HEK293 (cell line): ENCODE measurements at regions not wholly inside any gene's neighbourhood (a gene's known extent, or its start where the extent isn't known, plus 50 kb on each side); places are given as distances from the start of the nearest gene placed in this dataset.

Source experiments
- CTCF ChIA-PET: fragments of 350-600 bp; formaldehyde crosslinking; extraction: SDS; loops from one replicate; lab custom pipeline; 2021; ENCODE audit warnings: antibody characterized with exemption; lab: Yijun Ruan, JAX
- POLR2A ChIA-PET: fragments of 300-600 bp; formaldehyde crosslinking; extraction: SDS; loops from one replicate; lab custom pipeline; 2020; ENCODE audit warnings: antibody characterized with exemption, inconsistent platforms; lab: Yijun Ruan, JAX
- H3K27ac ChIP-seq: fragments of 200-500 bp; sonication (Bioruptor generic); 2 replicates; pipeline ENCODE4 v1.5.1; 2014; ENCODE audit warnings: low read depth, low read length, control low read depth, inconsistent platforms; ENCODE audit errors: extremely low read depth
- H3K36me3 ChIP-seq, 2 experiments: fragments of 200-500 bp in 1 of 2; sonication (Bioruptor generic) in 1 of 2; 1 replicate in 1 of 2; 2 replicates in 1 of 2; pipeline ENCODE4 v1.5.1; 2014 to 2017; ENCODE audit warnings: inconsistent platforms in 2 of 2, low read length in 2 of 2; ENCODE audit not compliant: control insufficient read depth in 2 of 2, insufficient read depth in 1 of 2
- H3K4me1 ChIP-seq: fragments of 200-500 bp; sonication (Bioruptor generic); 2 replicates; pipeline ENCODE4 v1.5.1; 2014; ENCODE audit warnings: mild to moderate bottlenecking, low read length, inconsistent platforms; ENCODE audit not compliant: control insufficient read depth, insufficient read depth
- H3K4me3 ChIP-seq: 2 replicates; pipeline ENCODE4 v1.5.1; 2011; ENCODE audit warnings: low read depth, mild to moderate bottlenecking, control low read depth, low read length, moderate library complexity
- H3K9me3 ChIP-seq: fragments of 200-500 bp; sonication (Bioruptor generic); 2 replicates; pipeline ENCODE4 v1.5.1; 2014; ENCODE audit warnings: low read depth, low read length, inconsistent platforms; ENCODE audit not compliant: control insufficient read depth, insufficient read depth
- BCL11B ChIP-seq: fragments of 450-650 bp; formaldehyde crosslinking; IDR thresholded peaks from 2 replicates; pipeline ENCODE4 v1.5.1; 2016; ENCODE audit warnings: low read depth, missing biosample characterization, missing genetic modification characterization
- FEZF1 ChIP-seq: fragments of 450-650 bp; formaldehyde crosslinking; IDR thresholded peaks from 2 replicates; pipeline ENCODE4 v1.5.1; 2016; ENCODE audit warnings: missing biosample characterization, missing genetic modification characterization
- GLI4 ChIP-seq: fragments of 450-650 bp; formaldehyde crosslinking; IDR thresholded peaks from 2 replicates; pipeline ENCODE4 v1.5.1; 2016; ENCODE audit warnings: missing biosample characterization, missing genetic modification characterization
- OSR2 ChIP-seq: fragments of 450-650 bp; formaldehyde crosslinking; IDR thresholded peaks from 2 replicates; pipeline ENCODE4 v1.5.1; 2016; ENCODE audit warnings: missing biosample characterization, missing genetic modification characterization
- OVOL3 ChIP-seq: fragments of 450-650 bp; formaldehyde crosslinking; IDR thresholded peaks from 2 replicates; pipeline ENCODE4 v1.5.1; 2016; ENCODE audit warnings: missing biosample characterization, missing genetic modification characterization
- TCF7L2 ChIP-seq: IDR thresholded peaks from 2 replicates; pipeline ENCODE4 v1.6.1; 2011; ENCODE audit warnings: low read depth, mild to moderate bottlenecking, inconsistent platforms, low read length, moderate library complexity, borderline replicate concordance
- ZFP41 ChIP-seq: fragments of 450-650 bp; formaldehyde crosslinking; IDR thresholded peaks from 2 replicates; pipeline ENCODE4 v1.5.1; 2016; ENCODE audit warnings: missing biosample characterization, missing genetic modification characterization, borderline replicate concordance
- ZNF133 ChIP-seq: fragments of 450-650 bp; formaldehyde crosslinking; IDR thresholded peaks from 2 replicates; pipeline ENCODE4 v1.5.1; 2016; ENCODE audit warnings: missing biosample characterization, missing genetic modification characterization
- ZNF138 ChIP-seq: fragments of 450-650 bp; formaldehyde crosslinking; IDR thresholded peaks from 2 replicates; pipeline ENCODE4 v1.5.1; 2016; ENCODE audit warnings: missing biosample characterization, missing genetic modification characterization, borderline replicate concordance
- ZNF214 ChIP-seq: fragments of 450-650 bp; formaldehyde crosslinking; IDR thresholded peaks from 2 replicates; pipeline ENCODE4 v1.5.1; 2017; ENCODE audit warnings: missing biosample characterization, mild to moderate bottlenecking, missing genetic modification characterization, borderline replicate concordance
- ZNF24 ChIP-seq: fragments of 450-650 bp; formaldehyde crosslinking; IDR thresholded peaks from 2 replicates; pipeline ENCODE4 v1.5.1; 2016; ENCODE audit warnings: missing biosample characterization, missing genetic modification characterization
- ZNF248 ChIP-seq: fragments of 450-650 bp; formaldehyde crosslinking; IDR thresholded peaks from 2 replicates; pipeline ENCODE4 v1.5.1; 2017; ENCODE audit warnings: missing biosample characterization, missing genetic modification characterization
- ZNF354C ChIP-seq: fragments of 450-650 bp; formaldehyde crosslinking; IDR thresholded peaks from 2 replicates; pipeline ENCODE4 v1.5.1; 2016; ENCODE audit warnings: missing biosample characterization, missing genetic modification characterization, low read depth, borderline replicate concordance
- ZNF510 ChIP-seq: fragments of 450-650 bp; formaldehyde crosslinking; IDR thresholded peaks from 2 replicates; pipeline ENCODE4 v1.5.1; 2018; ENCODE audit warnings: mild to moderate bottlenecking, missing genetic modification characterization, missing biosample characterization; ENCODE audit not compliant: insufficient replicate concordance
- ZNF558 ChIP-seq: fragments of 450-650 bp; formaldehyde crosslinking; IDR thresholded peaks from 2 replicates; pipeline ENCODE4 v1.5.1; 2016; ENCODE audit warnings: missing biosample characterization, missing genetic modification characterization
- ZNF654 ChIP-seq: fragments of 450-650 bp; formaldehyde crosslinking; IDR thresholded peaks from 2 replicates; pipeline ENCODE4 v1.5.1; 2016; ENCODE audit warnings: low read depth, missing biosample characterization, missing genetic modification characterization
- ZNF664 ChIP-seq: fragments of 450-650 bp; formaldehyde crosslinking; IDR thresholded peaks from 2 replicates; pipeline ENCODE4 v1.5.1; 2016; ENCODE audit warnings: missing biosample characterization, missing genetic modification characterization
- ZNF670 ChIP-seq: fragments of 450-650 bp; formaldehyde crosslinking; IDR thresholded peaks from 2 replicates; pipeline ENCODE4 v1.5.1; 2016; ENCODE audit warnings: missing biosample characterization, missing genetic modification characterization, low read depth
- ZNF792 ChIP-seq: fragments of 450-650 bp; formaldehyde crosslinking; IDR thresholded peaks from 2 replicates; pipeline ENCODE4 v1.5.1; 2016; ENCODE audit warnings: missing biosample characterization, missing genetic modification characterization
- ZNF830 ChIP-seq: fragments of 450-650 bp; IDR thresholded peaks from 2 replicates; pipeline ENCODE4 v1.5.0; 2018; ENCODE audit warnings: missing biosample characterization, missing genetic modification characterization, low read depth, mild to moderate bottlenecking, moderate library complexity
- TF ChIP-seq, protein P1 (sequence below): fragments of 450-650 bp; formaldehyde crosslinking; IDR thresholded peaks from 2 replicates; pipeline ENCODE4 v1.5.1; 2016; ENCODE audit warnings: missing biosample characterization, missing genetic modification characterization

- Histone ChIP-seq H3K4me3 (no peak overlapping the region), H3K27ac (no peak overlapping the region), H3K36me3 (no peaks in the 10 kb centered on the region), H3K9me3 (no peaks in the 10 kb centered on the region), H3K4me1 (no peaks in the 10 kb centered on the region)
- TF ChIP-seq OVOL3 (no peak), ZNF133 (no peak), TCF7L2 (no peak), ZNF792 (no peak), ZFP41 (tag by site-specific recombination) (no peak)
- CTCF ChIA-PET: no interaction called here
- POLR2A ChIA-PET: no interaction called here
Observed at GRCh38 chr4:125702406-125702805, 387.7 kb downstream of the FAT4 start.

DNA sequence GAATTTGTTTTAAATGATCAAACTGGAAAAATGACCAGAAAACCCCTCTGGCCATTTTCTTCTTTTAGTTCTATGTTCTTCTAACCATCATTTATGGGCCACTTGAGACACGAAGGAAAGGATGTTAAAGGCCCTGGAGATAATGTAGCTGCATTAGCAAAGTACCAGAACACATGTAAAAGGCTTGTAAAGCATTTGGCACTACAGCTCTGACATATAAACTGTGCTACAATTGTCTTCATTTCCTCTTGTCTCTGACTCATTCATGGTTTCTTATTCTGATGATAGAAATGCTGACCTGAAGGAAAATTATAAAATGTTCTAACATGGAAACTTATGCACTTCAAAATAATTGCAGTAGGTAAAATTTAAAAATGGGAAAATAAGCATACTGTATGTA lies 388.7 kb downstream of the FAT4 start:
- no peaks in the 10 kb centered on the region for H3K9me3 ChIP-seq
- ChIA-PET CTCF (no interaction called here), POLR2A (no interaction called here)
- no peaks in the 10 kb centered on the region for H3K4me1 ChIP-seq
- no peak for TF ChIP-seq ZNF664 (tag by site-specific recombination)
- TF ChIP-seq, all 188 proteins: peak for 0
- no peak overlapping the region for H3K27ac ChIP-seq
- H3K36me3 ChIP-seq: no peaks in the 10 kb centered on the region
- no peak overlapping the region for H3K4me3 ChIP-seq

GRCh38 chr4:125704726-125705125 lies 390.0 kb downstream of the FAT4 start:
- H3K27ac ChIP-seq: no peak overlapping the region
- H3K9me3 ChIP-seq: no peaks in the 10 kb centered on the region
- no peak for TF ChIP-seq ZNF670 (tag by site-specific recombination)
- H3K36me3 ChIP-seq: no peaks in the 10 kb centered on the region
- POLR2A ChIA-PET: no interaction called here
- no peaks in the 10 kb centered on the region for H3K4me1 ChIP-seq
- CTCF ChIA-PET: no interaction called here
- no peak overlapping the region for H3K4me3 ChIP-seq

GRCh38 chr4:125705681-125706080 lies 390.9 kb downstream of the FAT4 start:
- Histone ChIP-seq H3K4me1 (no peaks in the 10 kb centered on the region), H3K9me3 (no peaks in the 10 kb centered on the region), H3K27ac (no peak overlapping the region), H3K36me3 (no peaks in the 10 kb centered on the region), H3K4me3 (no peak overlapping the region)
- POLR2A ChIA-PET: no interaction called here
- CTCF ChIA-PET: no interaction called here
- TF ChIP-seq GLI4 (tag by site-specific recombination) (no peak), ZNF558 (no peak), ZNF138 (tag by site-specific recombination) (no peak), ZNF133 (no peak), ZNF510 (tag by site-specific recombination) (no peak), ZNF248 (tag by site-specific recombination) (no peak), ZNF354C (tag by site-specific recombination) (no peak)

DNA sequence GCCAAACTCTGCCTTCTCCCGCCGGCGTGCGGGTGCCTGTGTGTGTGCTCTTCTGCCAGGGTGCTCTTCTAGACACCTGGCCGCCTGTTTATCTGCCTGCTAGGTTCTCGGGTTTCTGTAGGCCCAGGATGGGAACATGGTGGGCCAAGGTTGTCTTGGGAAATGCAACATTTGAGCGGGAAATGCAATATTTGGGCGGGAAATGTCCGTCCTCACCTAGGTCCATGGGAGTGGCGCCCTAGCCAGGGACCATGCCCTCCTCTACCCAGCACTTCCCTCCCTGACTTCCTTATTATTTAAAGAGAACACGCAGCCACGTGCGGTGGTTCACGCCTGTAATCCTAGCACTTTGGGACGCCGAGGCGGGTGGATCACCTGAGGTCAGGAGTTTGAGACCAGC lies 392.6 kb downstream of the FAT4 start:
- Histone ChIP-seq H3K27ac (no peak overlapping the region), H3K36me3 (no peaks in the 10 kb centered on the region), H3K9me3 (no peaks in the 10 kb centered on the region), H3K4me1 (no peaks in the 10 kb centered on the region), H3K4me3 (no peak overlapping the region)
- ChIA-PET CTCF (interaction anchor here (0.6 kb wide), 1 partner anchor 374 kb away, joined by 3 read pairs; no protein-coding TSS in a partner anchor), POLR2A (no interaction called here)
- TF ChIP-seq OSR2 (tag by site-specific recombination): no peak
- no peak for TF ChIP-seq ZNF214 (tag by site-specific recombination)
- TF ChIP-seq ZNF24 (tag by site-specific recombination): no peak
- no peak for TF ChIP-seq ZNF830 (tag by site-specific recombination)
- no peak for TF ChIP-seq ZNF654 (tag by site-specific recombination)
- no peak for TF ChIP-seq BCL11B
- no peak for TF ChIP-seq FEZF1 (tag by site-specific recombination)
- TF ChIP-seq, protein P1, sequence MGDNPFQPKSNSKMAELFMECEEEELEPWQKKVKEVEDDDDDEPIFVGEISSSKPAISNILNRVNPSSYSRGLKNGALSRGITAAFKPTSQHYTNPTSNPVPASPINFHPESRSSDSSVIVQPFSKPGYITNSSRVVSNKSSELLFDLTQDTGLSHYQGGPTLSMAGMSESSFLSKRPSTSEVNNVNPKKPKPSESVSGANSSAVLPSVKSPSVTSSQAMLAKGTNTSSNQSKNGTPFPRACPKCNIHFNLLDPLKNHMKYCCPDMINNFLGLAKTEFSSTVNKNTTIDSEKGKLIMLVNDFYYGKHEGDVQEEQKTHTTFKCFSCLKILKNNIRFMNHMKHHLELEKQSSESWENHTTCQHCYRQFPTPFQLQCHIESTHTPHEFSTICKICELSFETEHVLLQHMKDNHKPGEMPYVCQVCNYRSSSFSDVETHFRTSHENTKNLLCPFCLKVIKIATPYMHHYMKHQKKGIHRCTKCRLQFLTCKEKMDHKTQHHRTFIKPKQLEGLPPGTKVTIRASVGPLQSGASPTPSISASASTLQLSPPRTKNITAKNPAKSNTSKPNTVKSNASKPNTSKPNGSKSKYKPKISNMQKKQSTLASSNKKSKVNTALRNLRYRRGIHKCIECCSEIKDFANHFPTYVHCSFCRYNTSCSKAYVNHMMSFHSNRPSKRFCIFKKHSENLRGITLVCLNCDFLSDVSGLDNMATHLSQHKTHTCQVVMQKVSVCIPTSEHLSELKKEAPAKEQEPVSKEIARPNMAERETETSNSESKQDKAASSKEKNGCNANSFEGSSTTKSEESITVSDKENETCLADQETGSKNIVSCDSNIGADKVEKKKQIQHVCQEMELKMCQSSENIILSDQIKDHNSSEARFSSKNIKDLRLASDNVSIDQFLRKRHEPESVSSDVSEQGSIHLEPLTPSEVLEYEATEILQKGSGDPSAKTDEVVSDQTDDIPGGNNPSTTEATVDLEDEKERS (tag by site-specific recombination): no peak
